Mucosa of descending colon (tissue), 3 donors: ENCODE measurements at regions not wholly inside any gene's neighbourhood (a gene's known extent, or its start where the extent isn't known, plus 50 kb on each side); places are given as distances from the start of the nearest gene placed in this dataset.

Source experiments
- ATAC-seq: fragments of 200-7000 bp; cut with Tn5 transposase; one replicate; pipeline ENCODE4 v1.9.1; 2020; ENCODE audit warnings: mild to moderate bottlenecking, moderate library complexity
- DNase-seq, 3 donors: peaks; one replicate each; pipeline ENCODE4 v3.0.0-alpha.2; 2020
- H3K36me3 ChIP-seq: fragments of 200-600 bp; one replicate; pipeline ENCODE4 v1.8.0; 2021; ENCODE audit warnings: low read depth, mild to moderate bottlenecking
- H3K4me1 ChIP-seq: fragments of 200-600 bp; one replicate; pipeline ENCODE4 v1.8.0; 2021; ENCODE audit warnings: low read depth, mild to moderate bottlenecking
- H3K4me3 ChIP-seq: fragments of 200-600 bp; one replicate; pipeline ENCODE4 v1.8.0; 2021; ENCODE audit warnings: mild to moderate bottlenecking
- H3K9me3 ChIP-seq: fragments of 200-600 bp; one replicate; pipeline ENCODE4 v1.8.0; 2021; ENCODE audit warnings: mild to moderate bottlenecking
- CTCF ChIP-seq: fragments of 200-600 bp; IDR thresholded peaks from one replicate; pipeline ENCODE4 v1.8.0; 2022; ENCODE audit warnings: antibody characterized with exemption, mild to moderate bottlenecking
- intact Hi-C, 2 donors: fragments of 100-400 bp; cut with DNase I in 1 of 2; cut with micrococcal nuclease in 1 of 2; formaldehyde crosslinking; loops; one replicate each; pipeline versions ENCODE4 v1.11.0 to v1.11.1; 2022; cut with DNase I, micrococcal nuclease
- donor health status: DM: no; HTN: no; CAD: no; lungs with moderate emphysema.
- donor health status: DM: no; HTN: no; CAD: no.
- donor health status: DM: no; HTN: yes; CAD: no.

- Histone ChIP-seq H3K9me3 (no peaks in the 10 kb centered on the region), H3K36me3 (no peaks in the 10 kb centered on the region), H3K4me1 (no peaks in the 10 kb centered on the region), H3K4me3 (no peak overlapping the region)
- DNase-seq, result no peak
- intact Hi-C loops, result no loop called here
- no peak for ATAC-seq
- no peak for TF ChIP-seq CTCF
Observed at GRCh38 chr2:37544591-37545031, 126.8 kb downstream of the CDC42EP3 start.

- no peaks in the 10 kb centered on the region for H3K4me1 ChIP-seq
- TF ChIP-seq CTCF, result no peak
- intact Hi-C loops, result no loop called here
- ATAC-seq (no peak), DNase-seq (no peak)
- no peaks in the 10 kb centered on the region for H3K9me3 ChIP-seq
- no peak overlapping the region for H3K4me3 ChIP-seq
- H3K36me3 ChIP-seq, result no peaks in the 10 kb centered on the region
Observed at GRCh38 chr2:37549598-37549997, 121.8 kb downstream of the CDC42EP3 start.

GRCh38 chr2:37550190-37550589 is 121.3 kb downstream of the CDC42EP3 start:
- DNase-seq (no peak), ATAC-seq (no peak)
- intact Hi-C loops, result no loop called here
- Histone ChIP-seq H3K4me3 (no peak overlapping the region), H3K9me3 (no peaks in the 10 kb centered on the region), H3K4me1 (no peaks in the 10 kb centered on the region), H3K36me3 (no peaks in the 10 kb centered on the region)
- TF ChIP-seq CTCF, result no peak

GRCh38 chr2:37551783-37552182 is 119.7 kb downstream of the CDC42EP3 start:
- Histone ChIP-seq H3K9me3 (no peaks in the 10 kb centered on the region), H3K4me3 (no peak overlapping the region), H3K4me1 (no peaks in the 10 kb centered on the region), H3K36me3 (no peaks in the 10 kb centered on the region)
- intact Hi-C loops, result no loop called here
- no peak for DNase-seq
- no peak for TF ChIP-seq CTCF
- ATAC-seq, result no peak

- H3K9me3 ChIP-seq, result no peaks in the 10 kb centered on the region
- ATAC-seq, result no peak
- TF ChIP-seq CTCF, result no peak
- H3K4me3 ChIP-seq, result no peak overlapping the region
- intact Hi-C loops, result no loop called here
- H3K36me3 ChIP-seq, result no peaks in the 10 kb centered on the region
- H3K4me1 ChIP-seq, result no peaks in the 10 kb centered on the region
- no peak for DNase-seq
Observed at GRCh38 chr2:37552339-37552738, 119.1 kb downstream of the CDC42EP3 start.
